Osteoblast (primary cell): ENCODE measurements at regions not wholly inside any gene's neighbourhood (a gene's known extent, or its start where the extent isn't known, plus 50 kb on each side); places are given as distances from the start of the nearest gene placed in this dataset.

ENCODE experiments used
- DNase-seq: peaks from one replicate; pipeline ENCODE4 v3.0.0; 2011; ENCODE audit warnings: low spot score, mixed read lengths; ENCODE audit not compliant: insufficient read length; ENCODE audit errors: missing footprints
- H2AFZ ChIP-seq: 2 replicates; pipeline ENCODE4 v1.6.0; 2011; ENCODE audit warnings: mild to moderate bottlenecking, low read length
- H3K27ac ChIP-seq: 2 replicates; pipeline ENCODE4 v1.5.1; 2011; ENCODE audit warnings: mild to moderate bottlenecking, low read depth, low read length, moderate library complexity
- H3K27me3 ChIP-seq: 2 replicates; pipeline ENCODE4 v1.6.0; 2012; ENCODE audit warnings: mild to moderate bottlenecking, control low read depth, inconsistent platforms, low read length, moderate library complexity; ENCODE audit not compliant: insufficient read depth
- H3K36me3 ChIP-seq: 2 replicates; pipeline ENCODE4 v1.5.1; 2011; ENCODE audit warnings: mild to moderate bottlenecking, low read length, control low read depth, moderate library complexity; ENCODE audit not compliant: insufficient read depth
- H3K4me1 ChIP-seq: 2 replicates; pipeline ENCODE4 v1.5.1; 2011; ENCODE audit warnings: mild to moderate bottlenecking, low read length, control low read depth, moderate library complexity; ENCODE audit not compliant: insufficient read depth
- H3K4me2 ChIP-seq: 2 replicates; pipeline ENCODE4 v1.6.0; 2011; ENCODE audit warnings: mild to moderate bottlenecking, low read length; ENCODE audit not compliant: insufficient read depth
- H3K4me3 ChIP-seq: fragments of 200-600 bp; sonication (generic); 3 replicates; pipeline ENCODE4 v1.5.1; 2012; ENCODE audit warnings: mild to moderate bottlenecking, low read length, inconsistent platforms; ENCODE audit not compliant: insufficient read depth
- H3K79me2 ChIP-seq: 2 replicates; pipeline ENCODE4 v1.6.0; 2012; ENCODE audit warnings: mild to moderate bottlenecking, low read length, control low read depth, inconsistent platforms; ENCODE audit not compliant: insufficient read depth
- H3K9me3 ChIP-seq: 2 replicates; pipeline ENCODE4 v1.5.1; 2011; ENCODE audit warnings: low read depth, low read length, control low read depth
- H4K20me1 ChIP-seq: 2 replicates; pipeline ENCODE4 v1.6.0; 2012; ENCODE audit warnings: mild to moderate bottlenecking, low read length, control low read depth; ENCODE audit not compliant: insufficient read depth
- TF ChIP-seq, protein P1 (sequence below): IDR thresholded peaks from 2 replicates; pipeline ENCODE4 v1.5.1; 2011; ENCODE audit warnings: mild to moderate bottlenecking, low read depth, low read length, moderate library complexity; ENCODE audit errors: extremely low read depth

DNA sequence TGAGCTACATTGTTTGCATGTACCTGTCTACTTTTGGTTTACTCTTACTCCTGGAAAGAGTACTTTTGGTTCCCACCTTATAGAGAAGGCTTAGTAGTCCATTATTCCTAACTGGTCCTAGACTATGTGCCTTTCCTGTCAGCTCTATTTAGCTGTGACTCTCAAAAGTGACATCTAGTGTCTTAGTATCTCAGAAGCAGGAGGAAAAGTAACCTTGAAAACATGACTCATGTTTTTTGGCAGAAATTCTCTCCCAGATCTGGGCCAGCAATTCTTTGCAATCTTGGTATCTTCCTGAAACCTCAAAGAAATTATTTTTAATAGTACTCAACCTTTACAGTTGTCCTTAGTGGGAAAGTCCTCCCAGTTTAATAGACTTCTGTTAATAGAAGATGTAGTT is 691.7 kb upstream of the SEMA6A start:
- H3K4me1 ChIP-seq: no peaks in the 10 kb centered on the region
- no peaks in the 10 kb centered on the region for H3K9me3 ChIP-seq
- TF ChIP-seq, protein P1, sequence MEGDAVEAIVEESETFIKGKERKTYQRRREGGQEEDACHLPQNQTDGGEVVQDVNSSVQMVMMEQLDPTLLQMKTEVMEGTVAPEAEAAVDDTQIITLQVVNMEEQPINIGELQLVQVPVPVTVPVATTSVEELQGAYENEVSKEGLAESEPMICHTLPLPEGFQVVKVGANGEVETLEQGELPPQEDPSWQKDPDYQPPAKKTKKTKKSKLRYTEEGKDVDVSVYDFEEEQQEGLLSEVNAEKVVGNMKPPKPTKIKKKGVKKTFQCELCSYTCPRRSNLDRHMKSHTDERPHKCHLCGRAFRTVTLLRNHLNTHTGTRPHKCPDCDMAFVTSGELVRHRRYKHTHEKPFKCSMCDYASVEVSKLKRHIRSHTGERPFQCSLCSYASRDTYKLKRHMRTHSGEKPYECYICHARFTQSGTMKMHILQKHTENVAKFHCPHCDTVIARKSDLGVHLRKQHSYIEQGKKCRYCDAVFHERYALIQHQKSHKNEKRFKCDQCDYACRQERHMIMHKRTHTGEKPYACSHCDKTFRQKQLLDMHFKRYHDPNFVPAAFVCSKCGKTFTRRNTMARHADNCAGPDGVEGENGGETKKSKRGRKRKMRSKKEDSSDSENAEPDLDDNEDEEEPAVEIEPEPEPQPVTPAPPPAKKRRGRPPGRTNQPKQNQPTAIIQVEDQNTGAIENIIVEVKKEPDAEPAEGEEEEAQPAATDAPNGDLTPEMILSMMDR: no peak
- no peaks in the 10 kb centered on the region for H3K36me3 ChIP-seq
- DNase-seq: no peak
- H3K4me3 ChIP-seq: no peak overlapping the region
- H4K20me1 ChIP-seq: no peaks in the 10 kb centered on the region
- no peak overlapping the region for H2AFZ ChIP-seq
- no peaks in the 10 kb centered on the region for H3K27me3 ChIP-seq
- H3K4me2 ChIP-seq: no peak overlapping the region
- no peaks in the 10 kb centered on the region for H3K79me2 ChIP-seq
- no peak overlapping the region for H3K27ac ChIP-seq

DNA sequence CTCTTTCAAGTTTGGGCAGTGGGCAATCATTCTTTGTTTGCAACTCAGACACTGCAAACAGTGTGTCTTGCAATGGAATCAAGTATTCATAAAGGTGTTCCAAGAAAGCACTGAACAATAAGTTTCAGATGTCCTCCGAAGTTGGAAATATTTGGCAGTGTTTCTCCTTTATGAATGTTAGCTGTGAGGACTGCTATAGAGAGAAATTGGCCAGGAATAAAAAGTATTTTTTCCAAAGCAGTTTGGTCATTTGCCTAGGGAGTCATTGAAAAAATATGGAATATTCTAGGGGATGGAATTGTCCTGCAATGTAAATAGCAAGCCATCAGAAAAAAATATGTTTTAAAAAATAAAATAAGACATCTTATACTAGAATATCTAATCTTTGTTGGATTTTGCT is 688.6 kb upstream of the SEMA6A start:
- Histone ChIP-seq H3K9me3 (no peaks in the 10 kb centered on the region), H3K27ac (no peak overlapping the region)
- TF ChIP-seq, protein P1: no peak

DNA sequence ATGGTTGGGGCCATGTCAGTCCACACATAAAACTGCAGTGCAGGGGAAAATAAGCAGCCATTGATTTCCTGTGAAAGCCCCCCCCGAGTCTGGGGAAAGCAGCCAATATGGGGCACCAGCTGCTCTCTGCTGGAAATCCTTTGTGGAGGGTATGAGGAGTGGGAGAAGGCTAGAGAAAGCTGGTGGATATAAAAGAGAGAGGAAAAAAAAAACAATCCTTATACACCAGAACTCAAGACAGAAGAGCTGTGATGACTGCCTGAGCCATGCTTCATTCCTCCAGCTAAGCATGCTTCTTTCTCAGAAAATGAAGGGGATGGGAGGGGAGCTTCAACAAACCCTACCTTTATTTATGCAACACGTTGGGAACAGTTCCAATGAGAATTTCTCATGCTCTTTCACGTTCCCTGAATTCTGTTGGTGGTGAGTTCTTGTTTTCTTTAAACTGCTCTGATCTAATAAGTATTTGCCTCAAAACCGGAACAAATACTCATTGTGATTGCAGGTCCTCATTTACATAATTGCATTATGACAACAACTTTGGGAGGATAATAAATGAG is 688.0 kb upstream of the SEMA6A start:
- TF ChIP-seq, protein P1: no peak
- no peaks in the 10 kb centered on the region for H3K9me3 ChIP-seq
- no peaks in the 10 kb centered on the region for H3K27me3 ChIP-seq
- H3K4me2 ChIP-seq: no peak overlapping the region
- no peak overlapping the region for H2AFZ ChIP-seq
- H4K20me1 ChIP-seq: no peaks in the 10 kb centered on the region
- H3K4me3 ChIP-seq: no peak overlapping the region
- H3K36me3 ChIP-seq: no peaks in the 10 kb centered on the region
- no peak overlapping the region for H3K27ac ChIP-seq
- DNase-seq: no peak
- no peaks in the 10 kb centered on the region for H3K4me1 ChIP-seq
- no peaks in the 10 kb centered on the region for H3K79me2 ChIP-seq

More for the DNA sequence above, 688.6 kb upstream of the SEMA6A start:
- H3K4me2 ChIP-seq: no peak overlapping the region
- H3K27me3 ChIP-seq: no peaks in the 10 kb centered on the region
- H4K20me1 ChIP-seq: no peaks in the 10 kb centered on the region
- H3K4me3 ChIP-seq: no peak overlapping the region
- H2AFZ ChIP-seq: no peak overlapping the region
- H3K4me1 ChIP-seq: no peaks in the 10 kb centered on the region
- H3K79me2 ChIP-seq: no peaks in the 10 kb centered on the region
- no peak for DNase-seq
- H3K36me3 ChIP-seq: no peaks in the 10 kb centered on the region

DNA sequence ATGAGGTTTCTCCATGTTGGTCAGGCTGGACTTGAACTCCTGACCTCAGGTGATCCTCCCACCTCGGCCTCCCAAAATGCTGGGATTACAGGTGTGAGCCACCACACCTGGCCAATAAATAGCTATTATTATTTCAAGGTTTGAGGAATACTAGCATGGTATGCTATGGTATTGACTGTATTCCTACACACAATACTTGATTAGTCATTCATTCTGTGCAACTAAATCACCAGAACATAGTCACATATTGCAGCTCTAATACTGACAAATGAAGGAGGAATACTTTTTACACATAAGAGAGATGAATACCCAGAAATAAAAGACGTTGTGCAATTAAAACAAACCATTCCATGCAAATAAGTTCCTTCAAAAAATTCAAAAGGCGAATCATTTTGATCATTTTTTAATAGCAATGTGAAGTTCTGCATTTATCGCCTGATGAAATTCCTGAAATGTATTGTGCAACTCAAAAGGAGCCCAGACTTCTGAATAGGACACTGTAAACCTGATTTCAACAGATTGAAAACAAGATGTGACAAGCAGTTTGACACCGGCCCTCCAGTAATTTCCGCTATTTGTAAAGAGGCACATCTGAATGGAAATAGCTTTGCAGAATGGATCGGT is 687.4 kb upstream of the SEMA6A start:
- Histone ChIP-seq H3K4me1 (no peaks in the 10 kb centered on the region), H3K27me3 (no peaks in the 10 kb centered on the region), H3K4me2 (no peak overlapping the region), H3K4me3 (no peak overlapping the region), H2AFZ (no peak overlapping the region), H3K27ac (no peak overlapping the region), H3K36me3 (no peaks in the 10 kb centered on the region), H3K79me2 (no peaks in the 10 kb centered on the region), H3K9me3 (no peaks in the 10 kb centered on the region), H4K20me1 (no peaks in the 10 kb centered on the region)
- no peak for DNase-seq
- TF ChIP-seq, protein P1: no peak
